Vagina (tissue), 2 donors: ENCODE measurements at regions not wholly inside any gene's neighbourhood (a gene's known extent, or its start where the extent isn't known, plus 50 kb on each side); places are given as distances from the start of the nearest gene placed in this dataset.

Source experiments
- POLR2A ChIP-seq, 2 donors: fragments of 450-650 bp; IDR thresholded peaks; one replicate each; pipeline ENCODE4 v1.6.1; 2017; ENCODE audit warnings: antibody characterized with exemption in 2 of 2, mild to moderate bottlenecking in 2 of 2, moderate library complexity in 2 of 2
- TF ChIP-seq, protein P1 (sequence below), 3 experiments: fragments of 450-650 bp in 2 of 3; fragments of 200-600 bp in 1 of 3; sonication (generic) in 1 of 3; IDR thresholded peaks; one replicate each; pipeline ENCODE4 v1.5.1; 2017 to 2019; ENCODE audit warnings: antibody characterized with exemption in 3 of 3, mild to moderate bottlenecking in 2 of 3, moderate library complexity in 2 of 3

DNA sequence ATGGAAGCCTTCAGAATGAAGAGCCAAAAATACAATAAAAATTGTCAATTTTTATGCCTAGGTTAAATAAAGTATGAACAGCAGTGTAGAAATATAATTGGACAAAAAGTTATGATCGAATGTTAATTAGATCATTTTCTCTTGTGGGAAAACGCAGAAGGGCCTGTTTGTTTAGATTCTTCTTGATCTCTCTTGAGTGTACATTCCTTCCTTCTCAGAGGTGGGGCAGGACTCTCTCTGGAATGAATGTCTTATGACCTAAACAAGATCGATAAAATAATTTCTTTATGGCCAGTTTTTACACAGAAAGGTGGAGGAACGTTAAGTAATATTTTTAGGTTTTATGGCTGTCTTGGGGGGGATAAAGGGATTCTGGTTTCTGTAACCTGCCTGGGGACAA lies 500.1 kb upstream of the MARCKS start:
- TF ChIP-seq, protein P1, sequence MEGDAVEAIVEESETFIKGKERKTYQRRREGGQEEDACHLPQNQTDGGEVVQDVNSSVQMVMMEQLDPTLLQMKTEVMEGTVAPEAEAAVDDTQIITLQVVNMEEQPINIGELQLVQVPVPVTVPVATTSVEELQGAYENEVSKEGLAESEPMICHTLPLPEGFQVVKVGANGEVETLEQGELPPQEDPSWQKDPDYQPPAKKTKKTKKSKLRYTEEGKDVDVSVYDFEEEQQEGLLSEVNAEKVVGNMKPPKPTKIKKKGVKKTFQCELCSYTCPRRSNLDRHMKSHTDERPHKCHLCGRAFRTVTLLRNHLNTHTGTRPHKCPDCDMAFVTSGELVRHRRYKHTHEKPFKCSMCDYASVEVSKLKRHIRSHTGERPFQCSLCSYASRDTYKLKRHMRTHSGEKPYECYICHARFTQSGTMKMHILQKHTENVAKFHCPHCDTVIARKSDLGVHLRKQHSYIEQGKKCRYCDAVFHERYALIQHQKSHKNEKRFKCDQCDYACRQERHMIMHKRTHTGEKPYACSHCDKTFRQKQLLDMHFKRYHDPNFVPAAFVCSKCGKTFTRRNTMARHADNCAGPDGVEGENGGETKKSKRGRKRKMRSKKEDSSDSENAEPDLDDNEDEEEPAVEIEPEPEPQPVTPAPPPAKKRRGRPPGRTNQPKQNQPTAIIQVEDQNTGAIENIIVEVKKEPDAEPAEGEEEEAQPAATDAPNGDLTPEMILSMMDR (IDR thresholded peaks at IDR 0.05): no peak
- TF ChIP-seq POLR2A (IDR thresholded peaks at IDR 0.05): no peak
